ENCODE measurements at regions not wholly inside any gene's neighbourhood (a gene's known extent, or its start where the extent isn't known, plus 50 kb on each side); places are given as distances from the start of the nearest gene placed in this dataset.

DNA sequence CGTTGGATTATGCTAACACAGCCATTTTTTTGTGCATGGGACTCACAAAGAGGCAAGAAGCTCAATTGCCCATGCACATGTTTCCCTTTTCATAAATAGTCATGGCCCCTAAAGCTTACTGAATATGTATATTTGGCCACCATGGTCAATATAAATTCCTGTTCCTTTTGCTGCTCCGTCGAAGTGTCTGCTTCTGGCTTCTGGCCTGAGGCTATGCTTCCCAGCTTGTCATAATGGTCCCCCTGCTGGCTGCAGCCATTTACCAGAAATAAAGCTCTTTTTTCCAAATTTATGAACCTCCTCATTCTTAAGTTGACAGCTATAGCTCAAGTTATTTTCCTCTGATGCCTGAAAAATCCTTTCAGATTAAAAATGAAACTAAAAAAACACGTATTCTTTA, 602.1 kb downstream of the VGLL3 start:
- TF ChIP-seq, protein P1, sequence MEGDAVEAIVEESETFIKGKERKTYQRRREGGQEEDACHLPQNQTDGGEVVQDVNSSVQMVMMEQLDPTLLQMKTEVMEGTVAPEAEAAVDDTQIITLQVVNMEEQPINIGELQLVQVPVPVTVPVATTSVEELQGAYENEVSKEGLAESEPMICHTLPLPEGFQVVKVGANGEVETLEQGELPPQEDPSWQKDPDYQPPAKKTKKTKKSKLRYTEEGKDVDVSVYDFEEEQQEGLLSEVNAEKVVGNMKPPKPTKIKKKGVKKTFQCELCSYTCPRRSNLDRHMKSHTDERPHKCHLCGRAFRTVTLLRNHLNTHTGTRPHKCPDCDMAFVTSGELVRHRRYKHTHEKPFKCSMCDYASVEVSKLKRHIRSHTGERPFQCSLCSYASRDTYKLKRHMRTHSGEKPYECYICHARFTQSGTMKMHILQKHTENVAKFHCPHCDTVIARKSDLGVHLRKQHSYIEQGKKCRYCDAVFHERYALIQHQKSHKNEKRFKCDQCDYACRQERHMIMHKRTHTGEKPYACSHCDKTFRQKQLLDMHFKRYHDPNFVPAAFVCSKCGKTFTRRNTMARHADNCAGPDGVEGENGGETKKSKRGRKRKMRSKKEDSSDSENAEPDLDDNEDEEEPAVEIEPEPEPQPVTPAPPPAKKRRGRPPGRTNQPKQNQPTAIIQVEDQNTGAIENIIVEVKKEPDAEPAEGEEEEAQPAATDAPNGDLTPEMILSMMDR (IDR thresholded peaks at IDR 0.05; ENCODE audit: low read depth, low read length, missing input control), result no peak
- TF ChIP-seq GABPA (IDR thresholded peaks at IDR 0.05 in 1 of 2, conservative IDR thresholded peaks at IDR 0.05 in 1 of 2), result no peak
- TF ChIP-seq RXRA (IDR thresholded peaks at IDR 0.05), result no peak
- TF ChIP-seq HNF4A (conservative IDR thresholded peaks at IDR 0.05), result no peak
- TF ChIP-seq REST (IDR thresholded peaks at IDR 0.05), result no peak
- no peak for TF ChIP-seq TAF1 (conservative IDR thresholded peaks at IDR 0.05)
- no peak for TF ChIP-seq FOXA1 (IDR thresholded peaks at IDR 0.05)
- TF ChIP-seq ATF3 (IDR thresholded peaks at IDR 0.05), result no peak
